ENCODE measurements at regions not wholly inside any gene's neighbourhood (a gene's known extent, or its start where the extent isn't known, plus 50 kb on each side); places are given as distances from the start of the nearest gene placed in this dataset.

GRCh38 chr10:84607044-84607443 lies 278.7 kb downstream of the CCSER2 start:
- Histone ChIP-seq H3K4me3 (ENCODE audit: low read depth, low read length) (no peak overlapping the region), H3K27me3 (ENCODE audit: control insufficient read depth, insufficient read depth, low read length) (no peaks in the 10 kb centered on the region), H3K36me3 (ENCODE audit: control insufficient read depth, insufficient read depth, low read length) (no peaks in the 10 kb centered on the region)
- DNase-seq (ENCODE audit: low read depth) (no peak), FAIRE-seq (peak; percentile 66)
- no peak for TF ChIP-seq CTCF (IDR thresholded peaks at IDR 0.05; ENCODE audit: insufficient read depth, low read length, severe bottlenecking)

- no peaks in the 10 kb centered on the region for H3K36me3 ChIP-seq (ENCODE audit: control insufficient read depth, insufficient read depth, low read length)
- DNase-seq (ENCODE audit: low read depth) (no peak), FAIRE-seq (peak; percentile 36)
- no peak for TF ChIP-seq CTCF (IDR thresholded peaks at IDR 0.05; ENCODE audit: insufficient read depth, low read length, severe bottlenecking)
- H3K27me3 ChIP-seq (ENCODE audit: control insufficient read depth, insufficient read depth, low read length): no peaks in the 10 kb centered on the region
- H3K4me3 ChIP-seq (ENCODE audit: low read depth, low read length): no peak overlapping the region
These were observed 279.1 kb downstream of the CCSER2 start for GRCh38 chr10:84607523-84607922.

GRCh38 chr10:84608126-84608525 lies 279.7 kb downstream of the CCSER2 start:
- H3K27me3 ChIP-seq (ENCODE audit: control insufficient read depth, insufficient read depth, low read length): no peaks in the 10 kb centered on the region
- H3K4me3 ChIP-seq (ENCODE audit: low read depth, low read length): no peak overlapping the region
- DNase-seq (ENCODE audit: low read depth) (no peak), FAIRE-seq (no peak)
- no peak for TF ChIP-seq CTCF (IDR thresholded peaks at IDR 0.05; ENCODE audit: insufficient read depth, low read length, severe bottlenecking)
- no peaks in the 10 kb centered on the region for H3K36me3 ChIP-seq (ENCODE audit: control insufficient read depth, insufficient read depth, low read length)

GRCh38 chr10:84613336-84614021 lies 285.1 kb downstream of the CCSER2 start:
- peak; percentile 81 for TF ChIP-seq CTCF (IDR thresholded peaks at IDR 0.05; ENCODE audit: insufficient read depth, low read length, severe bottlenecking)
- FAIRE-seq (peak; percentile 72), DNase-seq (ENCODE audit: low read depth) (peak; percentile 77)
- Histone ChIP-seq H3K27me3 (ENCODE audit: control insufficient read depth, insufficient read depth, low read length) (no peaks in the 10 kb centered on the region), H3K36me3 (ENCODE audit: control insufficient read depth, insufficient read depth, low read length) (no peaks in the 10 kb centered on the region), H3K4me3 (ENCODE audit: low read depth, low read length) (no peak overlapping the region)

GRCh38 chr10:84626397-84627087 lies 298.2 kb downstream of the CCSER2 start:
- Histone ChIP-seq H3K4me3 (ENCODE audit: low read depth, low read length) (no peak overlapping the region), H3K27me3 (ENCODE audit: control insufficient read depth, insufficient read depth, low read length) (no peaks in the 10 kb centered on the region), H3K36me3 (ENCODE audit: control insufficient read depth, insufficient read depth, low read length) (no peaks in the 10 kb centered on the region)
- FAIRE-seq (peak; percentile 28), DNase-seq (ENCODE audit: low read depth) (no peak)
- TF ChIP-seq CTCF (IDR thresholded peaks at IDR 0.05; ENCODE audit: insufficient read depth, low read length, severe bottlenecking): no peak

Measured in bronchial epithelial cell (primary cell).